ENCODE measurements at regions not wholly inside any gene's neighbourhood (a gene's known extent, or its start where the extent isn't known, plus 50 kb on each side); places are given as distances from the start of the nearest gene placed in this dataset.

GRCh38 chr1:204780630-204781029 lies 90.0 kb upstream of the NFASC start (continued):
- TF ChIP-seq FOXC1 (CRISPR knock-in tag; IDR thresholded peaks at IDR 0.05; ENCODE audit: borderline replicate concordance) (no peak), ZUFSP (CRISPR knock-in tag; IDR thresholded peaks at IDR 0.05; ENCODE audit: borderline replicate concordance) (no peak)

GRCh38 chr1:204782118-204782700 lies 88.5 kb upstream of the NFASC start:
- Histone ChIP-seq H3K27ac (ENCODE audit: extremely low read length, insufficient read depth, low read length) (no peak overlapping the region), H3K79me2 (ENCODE audit: insufficient read depth, low read length) (no peaks in the 10 kb centered on the region), H3K4me1 (ENCODE audit: insufficient read depth, low read length) (no peaks in the 10 kb centered on the region), H3K4me2 (ENCODE audit: low read depth, low read length) (no peak overlapping the region), H3K4me3 (replicated peaks in 1 of 3; ENCODE audit: insufficient read depth in 1 of 3, low read depth in 2 of 3, low read length in 3 of 3) (no peak overlapping the region), H3K27me3 (ENCODE audit: control insufficient read depth in 1 of 2, insufficient read depth in 2 of 2, low read length in 2 of 2) (no peaks in the 10 kb centered on the region; a peak in 1 of 5 replicates), H3K36me3 (replicated peaks in 1 of 2; ENCODE audit: control insufficient read depth in 1 of 2, insufficient read depth in 2 of 2, low read length in 2 of 2) (no peaks in the 10 kb centered on the region), H3K9ac (ENCODE audit: insufficient read depth, low read depth, low read length) (no peak overlapping the region), H3K9me3 (ENCODE audit: low read length) (no peaks in the 10 kb centered on the region), H4K20me1 (ENCODE audit: insufficient read depth, low read length) (no peaks in the 10 kb centered on the region), H2AFZ (ENCODE audit: low read length) (no peak overlapping the region)
- DNase-seq (ENCODE audit: low spot score) = no peak
- no TSS peak for BruUV-seq (replicated peaks)
- no peak for TF ChIP-seq FOSL1 (CRISPR knock-in tag; IDR thresholded peaks at IDR 0.05; ENCODE audit: borderline replicate concordance)
- TF ChIP-seq MBNL3 (CRISPR knock-in tag; conservative IDR thresholded peaks at IDR 0.05) = no peak
- TF ChIP-seq GMEB1 (CRISPR knock-in tag; IDR thresholded peaks at IDR 0.05; ENCODE audit: borderline replicate concordance) = no peak
- no peak for TF ChIP-seq SRSF4 (IDR thresholded peaks at IDR 0.05; ENCODE audit: low read depth, low read length, poor library complexity, severe bottlenecking)
- no peak for TF ChIP-seq ZBTB37 (CRISPR knock-in tag; IDR thresholded peaks at IDR 0.05)
- no peak for TF ChIP-seq CBFB (CRISPR knock-in tag; IDR thresholded peaks at IDR 0.05)
- no peak for TF ChIP-seq ZNF557 (CRISPR knock-in tag; IDR thresholded peaks at IDR 0.05)
- TF ChIP-seq ZNF644 (CRISPR knock-in tag; IDR thresholded peaks at IDR 0.05; ENCODE audit: low read depth) = no peak
- no peak for TF ChIP-seq TBP (CRISPR knock-in tag; IDR thresholded peaks at IDR 0.05)
- TF ChIP-seq YEATS4 (CRISPR knock-in tag; IDR thresholded peaks at IDR 0.05; ENCODE audit: borderline replicate concordance) = no peak
- TF ChIP-seq TEF (CRISPR knock-in tag; IDR thresholded peaks at IDR 0.05) = no peak
- no peak for TF ChIP-seq ARNT (IDR thresholded peaks at IDR 0.05)
- TF ChIP-seq ZNF205 (CRISPR knock-in tag; IDR thresholded peaks at IDR 0.05) = no peak
- TF ChIP-seq KLF9 (CRISPR knock-in tag; IDR thresholded peaks at IDR 0.05; ENCODE audit: low read depth) = no peak
- no peak for TF ChIP-seq E2F1 (CRISPR knock-in tag; IDR thresholded peaks at IDR 0.05)
- TF ChIP-seq ZNF790 (CRISPR knock-in tag; IDR thresholded peaks at IDR 0.05; ENCODE audit: borderline replicate concordance) = no peak
- FAIRE-seq = no peak
- WGBS (ENCODE audit: low lambda C conversion rate) = 14% methylated on average over 4 of the region's 4 CpGs
- ChIA-PET CTCF (ENCODE audit: low intra/inter-chr PET ratio, low total read pairs) (no interaction called here), POLR2A (no interaction called here)
- in situ Hi-C loops (cut with HindIII; ENCODE audit: extremely low pct_ligation_motif_present, low pct_unique_long_range_greater_than_20kb) (no loop called here), intact Hi-C loops (cut with micrococcal nuclease; ENCODE audit: unreplicated experiment) (no loop called here)
- no peak for ATAC-seq
